Calu3 (cell line): ENCODE measurements at regions not wholly inside any gene's neighbourhood (a gene's known extent, or its start where the extent isn't known, plus 50 kb on each side); places are given as distances from the start of the nearest gene placed in this dataset.

ENCODE experiments used
- BruUV-seq: library from RNA; stranded (reverse); fragments of 400-500 nt; replicated peaks from 2 replicates; lab custom pipeline; 2021; lab: Mats Ljungman, UMichigan
- CTCF ChIA-PET: fragments of 300-600 bp; sonication (Branson Sonifier 250); formaldehyde crosslinking; loops from one replicate; lab custom pipeline; 2022; ENCODE audit warnings: antibody characterized with exemption; lab: Charles Lee
- DNase-seq: peaks from one replicate; pipeline ENCODE4 v3.0.0; 2022
- H3K27ac Mint-ChIP-seq: one replicate; pipeline ENCODE4 v1.8.0; 2022; ENCODE audit warnings: mixed read lengths; ENCODE audit not compliant: unreplicated experiment
- H3K27me3 Mint-ChIP-seq: one replicate; pipeline ENCODE4 v1.8.0; 2022; ENCODE audit warnings: mixed read lengths; ENCODE audit not compliant: unreplicated experiment
- H3K36me3 Mint-ChIP-seq: one replicate; pipeline ENCODE4 v1.8.0; 2022; ENCODE audit warnings: mild to moderate bottlenecking, moderate library complexity, mixed read lengths; ENCODE audit not compliant: insufficient read depth, unreplicated experiment
- H3K4me1 Mint-ChIP-seq: one replicate; pipeline ENCODE4 v1.8.0; 2022; ENCODE audit warnings: mild to moderate bottlenecking, low read depth, mixed read lengths; ENCODE audit not compliant: unreplicated experiment
- H3K4me3 Mint-ChIP-seq: one replicate; pipeline ENCODE4 v1.8.0; 2022; ENCODE audit warnings: mild to moderate bottlenecking, low read depth, moderate library complexity, mixed read lengths; ENCODE audit not compliant: unreplicated experiment
- H3K9me3 Mint-ChIP-seq: one replicate; pipeline ENCODE4 v1.8.0; 2022; ENCODE audit warnings: low read depth, mixed read lengths; ENCODE audit not compliant: unreplicated experiment
- CTCF ChIP-seq: fragments of 200-600 bp; IDR thresholded peaks from one replicate; pipeline ENCODE4 v1.8.0; 2022; ENCODE audit warnings: antibody characterized with exemption; ENCODE audit not compliant: unreplicated experiment
- intact Hi-C: fragments of 100-400 bp; cut with micrococcal nuclease; formaldehyde crosslinking; loops from one replicate; pipeline ENCODE4 v1.10.0; 2022; ENCODE audit not compliant: unreplicated experiment

GRCh38 chr10:2658780-2659179 is 408.6 kb upstream of the PFKP start:
- no peak for TF ChIP-seq CTCF
- BruUV-seq: no TSS peak
- Mint-ChIP-seq H3K4me3 (no peak overlapping the region), H3K27me3 (no peaks in the 10 kb centered on the region), H3K9me3 (peaks cover 11% of the 10 kb centered on the region), H3K36me3 (no peaks in the 10 kb centered on the region), H3K4me1 (no peaks in the 10 kb centered on the region), H3K27ac (no peak overlapping the region)
- DNase-seq: no peak
- intact Hi-C loops: no loop called here
- CTCF ChIA-PET: no interaction called here

- CTCF ChIA-PET: no interaction called here
- TF ChIP-seq CTCF: no peak
- Mint-ChIP-seq H3K9me3 (peaks cover 8% of the 10 kb centered on the region), H3K4me3 (no peak overlapping the region), H3K36me3 (no peaks in the 10 kb centered on the region), H3K27ac (no peak overlapping the region), H3K4me1 (no peaks in the 10 kb centered on the region), H3K27me3 (no peaks in the 10 kb centered on the region)
- intact Hi-C loops: no loop called here
- no peak for DNase-seq
- BruUV-seq: no TSS peak
Measured at GRCh38 chr10:2650328-2650727, 417.0 kb upstream of the PFKP start.

- CTCF ChIA-PET: no interaction called here
- Mint-ChIP-seq H3K4me1 (no peaks in the 10 kb centered on the region), H3K9me3 (peaks cover 10% of the 10 kb centered on the region), H3K27ac (no peak overlapping the region), H3K4me3 (no peak overlapping the region), H3K27me3 (no peaks in the 10 kb centered on the region), H3K36me3 (no peaks in the 10 kb centered on the region)
- DNase-seq: no peak
- BruUV-seq: no TSS peak
- intact Hi-C loops: no loop called here
- no peak for TF ChIP-seq CTCF
Measured at GRCh38 chr10:2641028-2641427, 426.3 kb upstream of the PFKP start.

- intact Hi-C loops: no loop called here
Measured at GRCh38 chr10:2633630-2634029, 433.7 kb upstream of the PFKP start.

More at GRCh38 chr10:2633630-2634029, 433.7 kb upstream of the PFKP start:
- H3K9me3 Mint-ChIP-seq: peaks cover 4% of the 10 kb centered on the region
- DNase-seq: no peak
- H3K36me3 Mint-ChIP-seq: no peaks in the 10 kb centered on the region
- CTCF ChIA-PET: no interaction called here
- H3K27ac Mint-ChIP-seq: no peak overlapping the region
- no TSS peak for BruUV-seq
- no peak overlapping the region for H3K4me3 Mint-ChIP-seq
- H3K4me1 Mint-ChIP-seq: no peaks in the 10 kb centered on the region
- H3K27me3 Mint-ChIP-seq: no peaks in the 10 kb centered on the region
- no peak for TF ChIP-seq CTCF
